IMR-90 (cell line): ENCODE measurements at regions not wholly inside any gene's neighbourhood (a gene's known extent, or its start where the extent isn't known, plus 50 kb on each side); places are given as distances from the start of the nearest gene placed in this dataset.
"Not testable (repeated sequence)": the region's sequence is repeated elsewhere in the genome, so short reads cannot be mapped to it uniquely, and the experiment has no call there.

Experiments
- ATAC-seq: fragments of 200-7000 bp; cut with Tn5 transposase; 2 replicates; pipeline ENCODE4 v1.9.1; 2020; ENCODE audit warnings: low read depth, mild to moderate bottlenecking, moderate library complexity
- BruUV-seq: library from RNA; stranded (reverse); fragments of 400-500 nt; replicated peaks from 2 replicates; lab custom pipeline; 2021; lab: Mats Ljungman, UMichigan
- CTCF ChIA-PET: fragments of 300-600 bp; formaldehyde crosslinking; extraction: SDS; loops from one replicate; lab custom pipeline; 2021; ENCODE audit warnings: antibody characterized with exemption; lab: Yijun Ruan, JAX
- POLR2A ChIA-PET: fragments of 300-600 bp; sonication (Branson Sonifier 250); formaldehyde crosslinking; loops from one replicate; lab custom pipeline; 2022; ENCODE audit warnings: antibody characterized with exemption; ENCODE audit not compliant: unreplicated experiment; lab: Charles Lee
- DNase-seq: peaks from one replicate; pipeline ENCODE4 v3.0.0; 2013
- H2AFZ ChIP-seq: replicated peaks from 2 replicates; pipeline ENCODE3; 2013; ENCODE audit warnings: low read length, mild to moderate bottlenecking; ENCODE audit not compliant: poor library complexity
- H2AK5ac ChIP-seq: 2 replicates; pipeline ENCODE4 v1.6.1; 2013; ENCODE audit warnings: low read depth, low read length, inconsistent platforms
- H2AK9ac ChIP-seq: replicated peaks from 2 replicates; pipeline ENCODE3; 2013; ENCODE audit warnings: mild to moderate bottlenecking, low read depth, low read length, moderate library complexity; ENCODE audit not compliant: poor library complexity
- H2BK120ac ChIP-seq: 2 replicates; pipeline ENCODE4 v1.6.1; 2013; ENCODE audit warnings: low read depth, low read length, inconsistent platforms
- H2BK15ac ChIP-seq: 3 replicates; pipeline ENCODE4 v1.6.1; 2013; ENCODE audit warnings: low read depth, low read length, inconsistent platforms
- H2BK20ac ChIP-seq: 2 replicates; pipeline ENCODE4 v1.6.1; 2013; ENCODE audit warnings: low read depth, mild to moderate bottlenecking, inconsistent platforms, low read length, moderate library complexity
- H2BK5ac ChIP-seq: 2 replicates; pipeline ENCODE4 v1.6.1; 2013; ENCODE audit warnings: mild to moderate bottlenecking, low read depth, low read length, inconsistent platforms; ENCODE audit not compliant: poor library complexity, severe bottlenecking
- H3K14ac ChIP-seq: replicated peaks from 2 replicates; pipeline ENCODE4 v1.6.1; 2013; ENCODE audit warnings: low read depth, low read length, inconsistent platforms
- H3K18ac ChIP-seq: 2 replicates; pipeline ENCODE4 v1.6.1; 2013; ENCODE audit warnings: low read depth, low read length, control low read depth
- H3K23ac ChIP-seq: 2 replicates; pipeline ENCODE4 v1.6.1; 2013; ENCODE audit warnings: low read depth, low read length, inconsistent platforms
- H3K27ac ChIP-seq: 2 replicates; pipeline ENCODE4 v1.5.1; 2013; ENCODE audit warnings: mild to moderate bottlenecking, control low read depth, low read length; ENCODE audit not compliant: insufficient read depth
- H3K27me3 ChIP-seq: 2 replicates; pipeline ENCODE4 v1.6.1; 2013; ENCODE audit warnings: low read length; ENCODE audit not compliant: control insufficient read depth, insufficient read depth
- H3K36me3 ChIP-seq: 2 replicates; pipeline ENCODE4 v1.6.1; 2013; ENCODE audit warnings: low read length, mixed read lengths; ENCODE audit not compliant: control insufficient read depth, insufficient read depth
- H3K4ac ChIP-seq: 2 replicates; pipeline ENCODE4 v1.6.1; 2013; ENCODE audit warnings: low read depth, low read length, inconsistent platforms
- H3K4me1 ChIP-seq: 2 replicates; pipeline ENCODE4 v1.6.1; 2013; ENCODE audit warnings: low read length, mixed read lengths; ENCODE audit not compliant: control insufficient read depth, insufficient read depth
- H3K4me2 ChIP-seq: 2 replicates; pipeline ENCODE4 v1.6.1; 2013; ENCODE audit warnings: low read depth, mild to moderate bottlenecking, control low read depth, low read length, moderate library complexity
- H3K4me3 ChIP-seq: 2 replicates; pipeline ENCODE4 v1.5.1; 2013; ENCODE audit warnings: low read depth, mild to moderate bottlenecking, control low read depth, low read length, moderate library complexity; ENCODE audit not compliant: insufficient read depth
- H3K56ac ChIP-seq: 2 replicates; pipeline ENCODE4 v1.6.1; 2013; ENCODE audit warnings: low read length, inconsistent platforms; ENCODE audit not compliant: insufficient read depth; ENCODE audit errors: extremely low read depth
- H3K79me1 ChIP-seq, 2 experiments: 2 replicates each; pipeline ENCODE4 v1.6.1; 2013; ENCODE audit warnings: low read length in 2 of 2, inconsistent platforms in 1 of 2, low read depth in 1 of 2
- H3K9ac ChIP-seq: 2 replicates; pipeline ENCODE4 v1.6.1; 2013; ENCODE audit warnings: low read depth, low read length, control low read depth
- H3K9me1 ChIP-seq: 2 replicates; pipeline ENCODE4 v1.6.1; 2013; ENCODE audit warnings: low read length, inconsistent platforms; ENCODE audit not compliant: insufficient read depth
- H3K9me3 ChIP-seq: 2 replicates; pipeline ENCODE4 v1.6.1; 2013; ENCODE audit warnings: low read length; ENCODE audit not compliant: control insufficient read depth, insufficient read depth
- H4K20me1 ChIP-seq: 2 replicates; pipeline ENCODE4 v1.6.1; 2013; ENCODE audit warnings: low read length, inconsistent platforms; ENCODE audit not compliant: insufficient read depth
- H4K5ac ChIP-seq: 2 replicates; pipeline ENCODE4 v1.6.1; 2013; ENCODE audit warnings: mild to moderate bottlenecking, low read depth, low read length, control low read depth
- H4K8ac ChIP-seq, 2 experiments: 2 replicates each; pipeline ENCODE4 v1.6.1; 2013; ENCODE audit warnings: low read depth in 2 of 2, low read length in 2 of 2, control low read depth in 1 of 2, inconsistent platforms in 1 of 2
- H4K91ac ChIP-seq: 2 replicates; pipeline ENCODE4 v1.6.1; 2013; ENCODE audit warnings: low read depth, low read length, inconsistent platforms; ENCODE audit not compliant: insufficient read depth
- WGBS, 2 experiments: methylation state at CpG; one replicate each; pipeline versions ENCODE4 v1.1.5 to v1.1.7; 2013; ENCODE audit warnings: missing lambda C conversion rate in 2 of 2; ENCODE audit not compliant: insufficient read length in 1 of 2; ENCODE audit errors: extremely low coverage in 2 of 2; 5-methylcytosine and 5-hydroxymethylcytosine counted together
- dilution Hi-C: fragments of 300-500 bp; cut with HindIII; formaldehyde crosslinking; loops from one replicate; pipeline ENCODE4 v1.14.3; 2018; ENCODE audit warnings: low sequenced_read_pairs; ENCODE audit not compliant: unreplicated experiment
- in situ Hi-C: fragments of 300-500 bp; cut with MboI; formaldehyde crosslinking; loops from 3 replicates; pipeline ENCODE4 v1.14.3; 2019; ENCODE audit warnings: low sequenced_read_pairs, inconsistent platforms, mixed read lengths
- intact Hi-C: fragments of 100-400 bp; cut with micrococcal nuclease; formaldehyde crosslinking; loops from 2 replicates; pipeline ENCODE4 v1.10.0; 2022

DNA sequence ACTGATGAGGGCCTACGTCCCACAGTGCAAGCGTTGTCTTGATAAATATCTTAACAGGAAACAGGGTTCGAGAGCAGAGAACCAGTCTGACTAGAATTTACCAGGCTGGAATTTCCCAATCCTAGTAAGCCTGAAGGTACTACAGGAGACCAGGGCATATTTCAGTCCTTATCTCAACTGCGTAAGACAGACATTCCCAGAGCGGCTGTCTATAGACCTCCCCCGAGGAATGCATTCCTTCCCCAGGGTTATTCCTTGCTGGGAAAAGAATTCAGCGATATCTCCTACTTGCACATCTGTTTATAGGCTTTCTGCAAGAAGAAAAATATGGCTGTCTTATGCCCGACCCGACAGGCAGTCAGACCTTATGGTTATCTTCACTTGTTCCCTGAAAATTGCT is 1074.1 kb upstream of the CELF4 start:
- H2BK15ac ChIP-seq, H2BK5ac ChIP-seq, H2AK9ac ChIP-seq, in situ Hi-C loops, H4K91ac ChIP-seq, H3K14ac ChIP-seq, H2AK5ac ChIP-seq, H3K79me1 ChIP-seq, H3K27me3 ChIP-seq, H3K23ac ChIP-seq, ATAC-seq, H4K20me1 ChIP-seq, DNase-seq, BruUV-seq, H3K27ac ChIP-seq, H3K56ac ChIP-seq, H2AFZ ChIP-seq, CTCF ChIA-PET, intact Hi-C loops, H4K5ac ChIP-seq, H3K9me3 ChIP-seq, H3K18ac ChIP-seq, POLR2A ChIA-PET, dilution Hi-C loops, H3K4ac ChIP-seq, H3K9ac ChIP-seq, H3K4me1 ChIP-seq, H4K8ac ChIP-seq, H3K4me2 ChIP-seq, H3K9me1 ChIP-seq, H2BK20ac ChIP-seq, H2BK120ac ChIP-seq, H3K4me3 ChIP-seq, H3K36me3 ChIP-seq: not testable (repeated sequence)
- no CpG with 5 or more reads among the region's 9 CpGs for WGBS, 2 experiments
